NCI-H774 (cell line): ENCODE measurements at regions not wholly inside any gene's neighbourhood (a gene's known extent, or its start where the extent isn't known, plus 50 kb on each side); places are given as distances from the start of the nearest gene placed in this dataset.
"Not testable (repeated sequence)": the region's sequence is repeated elsewhere in the genome, so short reads cannot be mapped to it uniquely, and the experiment has no call there.

Experiments
- DNase-seq: peaks from one replicate; lab custom pipeline; 2025; lab: John Stamatoyannopoulos, UW

- DNase-seq: no peak
These were observed 1176.5 kb downstream of the NCAM2 start for GRCh38 chr21:22174746-22175145.

- no peak for DNase-seq
These were observed 1191.1 kb downstream of the NCAM2 start for GRCh38 chr21:22189278-22189677.

GRCh38 chr21:22191581-22191980, 1193.4 kb downstream of the NCAM2 start:
- no peak for DNase-seq

- DNase-seq: no peak
These were observed 1194.6 kb downstream of the NCAM2 start for GRCh38 chr21:22192766-22193165.

- not testable (repeated sequence) for DNase-seq
These were observed 1196.8 kb downstream of the NCAM2 start for GRCh38 chr21:22194986-22195385.

- DNase-seq: no peak
These were observed 1202.3 kb downstream of the NCAM2 start for GRCh38 chr21:22200378-22201092.

GRCh38 chr21:22201126-22201525, 1202.9 kb downstream of the NCAM2 start:
- DNase-seq: no peak

- DNase-seq: no peak
These were observed 1203.5 kb downstream of the NCAM2 start for GRCh38 chr21:22201669-22202068.

- no peak for DNase-seq
These were observed 1211.1 kb downstream of the NCAM2 start for GRCh38 chr21:22209304-22209700.

GRCh38 chr21:22211943-22212342, 1213.7 kb downstream of the NCAM2 start:
- no peak for DNase-seq

- no peak for DNase-seq
These were observed 1225.2 kb downstream of the NCAM2 start for GRCh38 chr21:22223385-22223784.

- DNase-seq: no peak
These were observed 1226.1 kb downstream of the NCAM2 start for GRCh38 chr21:22224261-22224660.

- no peak for DNase-seq
These were observed 1227.1 kb downstream of the NCAM2 start for GRCh38 chr21:22225299-22225698.

GRCh38 chr21:22231013-22231412, 1232.8 kb downstream of the NCAM2 start:
- no peak for DNase-seq

- DNase-seq: no peak
These were observed 1237.8 kb downstream of the NCAM2 start for GRCh38 chr21:22235866-22236590.

- no peak for DNase-seq
These were observed 1246.3 kb downstream of the NCAM2 start for GRCh38 chr21:22244516-22244915.

GRCh38 chr21:22250355-22250754, 1252.1 kb downstream of the NCAM2 start:
- no peak for DNase-seq

GRCh38 chr21:22253761-22254160, 1255.6 kb downstream of the NCAM2 start:
- no peak for DNase-seq

- DNase-seq: no peak
These were observed 1260.6 kb downstream of the NCAM2 start for GRCh38 chr21:22258821-22259220.

GRCh38 chr21:22260274-22260673, 1262.1 kb downstream of the NCAM2 start:
- no peak for DNase-seq

- DNase-seq: no peak
These were observed 1265.7 kb downstream of the NCAM2 start for GRCh38 chr21:22263890-22264289.

- DNase-seq: no peak
These were observed 1279.1 kb downstream of the NCAM2 start for GRCh38 chr21:22277341-22277740.

GRCh38 chr21:22278366-22278765, 1280.2 kb downstream of the NCAM2 start:
- no peak for DNase-seq

- no peak for DNase-seq
These were observed 1282.6 kb downstream of the NCAM2 start for GRCh38 chr21:22280851-22281250.
